ENCODE measurements at regions not wholly inside any gene's neighbourhood (a gene's known extent, or its start where the extent isn't known, plus 50 kb on each side); places are given as distances from the start of the nearest gene placed in this dataset.

DNA sequence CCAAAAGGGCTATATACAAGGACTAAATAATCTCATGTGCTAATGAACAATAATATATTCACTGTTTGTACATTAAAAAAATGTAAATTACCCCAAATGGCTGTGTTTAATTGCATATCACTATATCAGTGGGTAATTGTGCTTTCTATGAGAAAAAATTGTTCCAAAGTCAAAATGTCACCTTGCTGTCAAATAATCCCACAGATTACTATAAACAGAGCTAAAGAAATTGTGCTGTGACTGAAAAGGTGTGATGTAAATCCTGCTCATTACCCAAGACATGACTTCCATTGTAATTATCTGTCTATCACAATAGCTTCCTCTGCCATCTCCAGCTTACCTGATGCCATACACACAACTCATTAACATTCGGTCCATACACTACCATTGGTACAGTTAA is 70.3 kb downstream of the ATP23 start:
- TF ChIP-seq POLR2A (IDR thresholded peaks at IDR 0.05; ENCODE audit: low read depth, low read length) = no peak
- no peak for TF ChIP-seq POLR2AphosphoS5 (IDR thresholded peaks at IDR 0.05; ENCODE audit: low read depth, low read length)
- TF ChIP-seq TAF1 (IDR thresholded peaks at IDR 0.05; ENCODE audit: low read depth, low read length) = no peak
- no peak for TF ChIP-seq POU2F2 (IDR thresholded peaks at IDR 0.05; ENCODE audit: low read depth, low read length)
- TF ChIP-seq SPI1 (IDR thresholded peaks at IDR 0.05; ENCODE audit: low read depth, low read length) = no peak
